Ovary (tissue), 7 donors: ENCODE measurements at regions not wholly inside any gene's neighbourhood (a gene's known extent, or its start where the extent isn't known, plus 50 kb on each side); places are given as distances from the start of the nearest gene placed in this dataset.

ENCODE experiments used
- DNase-seq, 5 donors: peaks; one replicate each; pipeline ENCODE4 v3.0.0-alpha.2; 2019 to 2020
- H3K27ac ChIP-seq, 2 donors: fragments of 200-600 bp; one replicate each; pipeline versions ENCODE4 v1.5.1 to v1.8.0; 2019 to 2022
- H3K27me3 ChIP-seq: fragments of 200-600 bp; one replicate; pipeline ENCODE4 v1.8.0; 2022
- H3K36me3 ChIP-seq: fragments of 200-600 bp; sonication (generic); one replicate; pipeline ENCODE4 v1.5.1; 2019
- H3K4me1 ChIP-seq: one replicate; pipeline ENCODE4 v1.8.1; 2013; ENCODE audit warnings: mild to moderate bottlenecking, moderate library complexity; ENCODE audit not compliant: insufficient read depth
- H3K4me3 ChIP-seq: fragments of 200-600 bp; sonication (generic); one replicate; pipeline ENCODE4 v1.5.1; 2017
- H3K9me3 ChIP-seq, 2 donors: fragments of 200-600 bp in 1 of 2; sonication (generic) in 1 of 2; one replicate each; pipeline versions ENCODE4 v1.5.1 to v1.8.1; 2013 to 2019; ENCODE audit warnings: mild to moderate bottlenecking in 1 of 2, moderate library complexity in 1 of 2
- EP300 ChIP-seq: sonication (generic); formaldehyde crosslinking; IDR thresholded peaks from one replicate; pipeline ENCODE4 v1.6.1; 2017; ENCODE audit warnings: antibody characterized with exemption
- POLR2A ChIP-seq: fragments of 450-650 bp; IDR thresholded peaks from one replicate; pipeline ENCODE4 v1.6.1; 2017; ENCODE audit warnings: antibody characterized with exemption, mild to moderate bottlenecking, moderate library complexity
- WGBS, 3 donors: extraction: QIAGEN DNeasy Blood & Tissue Kit in 1 of 3; methylation state at CpG; one replicate each; pipeline versions ENCODE4 v1.1.5 to v1.1.7; 2013 to 2017; 5-methylcytosine and 5-hydroxymethylcytosine counted together
- intact Hi-C, 4 donors: fragments of 100-400 bp; cut with DNase I; formaldehyde crosslinking; loops; one replicate each; pipeline versions ENCODE4 v1.11.0 to v1.15.1; 2022 to 2023
- TF ChIP-seq, protein P1 (sequence below), 3 donors: fragments of 450-650 bp in 2 of 3; fragments of 200-600 bp in 1 of 3; IDR thresholded peaks; one replicate each; pipeline versions ENCODE4 v1.5.1 to v1.8.0; 2016 to 2022; ENCODE audit warnings: antibody characterized with exemption in 3 of 3, mild to moderate bottlenecking in 1 of 3
- donor health status: DM: no; HTN: no; CAD: no; lungs with moderate emphysema.
- donor health status: DM: no; HTN: no; CAD: no.
- donor health status: Bipolar disorder and iron deficiency.
- donor health status: DM: no; HTN: no; CAD: no.
- donor health status: DM: yes; HTN: yes; CAD: no.

DNA sequence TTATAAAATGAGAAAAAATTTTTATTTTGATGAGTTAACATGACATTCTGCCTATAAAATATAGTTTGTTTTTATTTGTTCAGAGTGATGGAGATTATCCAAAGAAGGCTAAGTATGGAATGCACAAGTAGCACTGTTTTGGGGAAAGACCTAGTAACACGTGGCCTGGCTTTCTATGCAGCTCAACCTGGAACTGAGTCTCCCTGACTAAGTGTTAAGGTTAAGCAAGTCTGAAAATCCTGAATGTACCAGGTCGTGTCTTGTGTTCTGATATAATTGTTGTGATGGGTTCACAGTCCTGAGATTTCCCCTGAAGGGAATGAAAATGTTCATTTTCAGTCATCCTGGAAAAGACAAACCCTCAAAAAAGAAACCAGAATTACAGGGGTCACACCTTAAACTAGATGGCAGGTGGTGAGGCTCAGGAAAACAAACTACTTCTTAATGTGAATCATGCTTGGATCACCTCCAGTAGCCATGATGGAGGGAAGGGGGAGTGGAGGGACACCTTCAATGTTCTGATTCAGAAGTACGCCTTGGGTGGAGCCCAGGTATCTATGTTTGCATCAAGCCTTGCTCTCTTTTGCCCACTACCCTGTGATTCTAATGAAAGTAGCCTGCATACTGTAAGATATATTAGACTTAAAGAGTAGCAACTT is 236.8 kb downstream of the ALX1 start:
- intact Hi-C loops, result no loop called here
- H3K9me3 ChIP-seq, result no peaks in the 10 kb centered on the region
- no peak for DNase-seq
- WGBS, 3 donors, result 52 to 60% (median 56%) methylated on average over 3 of the region's 3 CpGs
- H3K4me1 ChIP-seq, result no peaks in the 10 kb centered on the region
- H3K27me3 ChIP-seq, result no peaks in the 10 kb centered on the region
- no peaks in the 10 kb centered on the region for H3K36me3 ChIP-seq
- no peak overlapping the region for H3K4me3 ChIP-seq
- TF ChIP-seq POLR2A, result no peak
- TF ChIP-seq, protein P1, sequence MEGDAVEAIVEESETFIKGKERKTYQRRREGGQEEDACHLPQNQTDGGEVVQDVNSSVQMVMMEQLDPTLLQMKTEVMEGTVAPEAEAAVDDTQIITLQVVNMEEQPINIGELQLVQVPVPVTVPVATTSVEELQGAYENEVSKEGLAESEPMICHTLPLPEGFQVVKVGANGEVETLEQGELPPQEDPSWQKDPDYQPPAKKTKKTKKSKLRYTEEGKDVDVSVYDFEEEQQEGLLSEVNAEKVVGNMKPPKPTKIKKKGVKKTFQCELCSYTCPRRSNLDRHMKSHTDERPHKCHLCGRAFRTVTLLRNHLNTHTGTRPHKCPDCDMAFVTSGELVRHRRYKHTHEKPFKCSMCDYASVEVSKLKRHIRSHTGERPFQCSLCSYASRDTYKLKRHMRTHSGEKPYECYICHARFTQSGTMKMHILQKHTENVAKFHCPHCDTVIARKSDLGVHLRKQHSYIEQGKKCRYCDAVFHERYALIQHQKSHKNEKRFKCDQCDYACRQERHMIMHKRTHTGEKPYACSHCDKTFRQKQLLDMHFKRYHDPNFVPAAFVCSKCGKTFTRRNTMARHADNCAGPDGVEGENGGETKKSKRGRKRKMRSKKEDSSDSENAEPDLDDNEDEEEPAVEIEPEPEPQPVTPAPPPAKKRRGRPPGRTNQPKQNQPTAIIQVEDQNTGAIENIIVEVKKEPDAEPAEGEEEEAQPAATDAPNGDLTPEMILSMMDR (IDR thresholded peaks at IDR 0.05), result no peak
- TF ChIP-seq EP300, result no peak
- no peak overlapping the region for H3K27ac ChIP-seq

DNA sequence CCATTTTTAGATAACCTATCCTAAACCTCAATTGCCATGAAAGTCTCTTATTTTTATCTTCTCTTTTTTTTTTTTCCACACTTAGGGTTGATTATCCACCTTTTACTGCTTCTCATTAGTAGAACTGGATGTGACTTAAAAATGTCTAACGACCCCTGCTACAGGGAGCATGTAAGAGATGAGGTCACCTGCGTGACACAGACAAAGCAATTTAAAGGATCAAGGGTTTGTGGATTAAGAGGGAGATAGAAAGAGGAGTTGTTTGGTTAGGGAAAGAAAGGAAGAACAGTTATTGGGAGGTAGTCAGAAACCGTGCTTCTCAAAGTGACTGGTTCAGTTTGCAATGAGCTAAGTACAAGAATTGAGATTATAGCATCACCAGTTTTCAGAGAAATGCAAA is 239.1 kb downstream of the ALX1 start:
- WGBS, 3 donors, result 37 to 48% (median 47%) methylated on average over 3 of the region's 3 CpGs
- DNase-seq, result no peak
- H3K9me3 ChIP-seq, result no peaks in the 10 kb centered on the region

DNA sequence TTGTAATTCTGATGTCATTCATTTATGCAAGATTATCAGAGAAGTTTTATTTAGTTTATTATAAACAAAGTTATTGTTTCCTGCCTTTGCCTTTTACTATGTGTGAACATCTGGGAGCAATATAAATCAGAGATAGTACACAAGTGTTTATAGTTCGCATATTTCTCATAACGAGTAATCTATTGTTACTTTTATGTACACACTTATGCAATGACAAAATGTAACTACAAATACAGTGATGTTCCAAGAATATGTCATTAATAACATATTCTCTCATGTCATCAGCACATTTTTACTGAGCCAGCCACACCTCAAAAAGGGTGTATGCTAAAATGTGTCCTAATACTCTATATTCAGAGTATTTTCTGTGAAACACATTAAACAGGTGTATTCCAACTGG is 243.2 kb downstream of the ALX1 start:
- 32 to 47% (median 33%) methylated on average over 2 of the region's 2 CpGs for WGBS, 3 donors
- no peaks in the 10 kb centered on the region for H3K27me3 ChIP-seq

More for the DNA sequence above, 239.1 kb downstream of the ALX1 start:
- H3K27ac ChIP-seq, result no peak overlapping the region
- H3K36me3 ChIP-seq, result no peaks in the 10 kb centered on the region
- H3K4me1 ChIP-seq, result no peaks in the 10 kb centered on the region
- intact Hi-C loops, result no loop called here
- H3K4me3 ChIP-seq, result no peak overlapping the region
- H3K27me3 ChIP-seq, result no peaks in the 10 kb centered on the region
- TF ChIP-seq POLR2A, result no peak
- TF ChIP-seq EP300, result no peak

DNA sequence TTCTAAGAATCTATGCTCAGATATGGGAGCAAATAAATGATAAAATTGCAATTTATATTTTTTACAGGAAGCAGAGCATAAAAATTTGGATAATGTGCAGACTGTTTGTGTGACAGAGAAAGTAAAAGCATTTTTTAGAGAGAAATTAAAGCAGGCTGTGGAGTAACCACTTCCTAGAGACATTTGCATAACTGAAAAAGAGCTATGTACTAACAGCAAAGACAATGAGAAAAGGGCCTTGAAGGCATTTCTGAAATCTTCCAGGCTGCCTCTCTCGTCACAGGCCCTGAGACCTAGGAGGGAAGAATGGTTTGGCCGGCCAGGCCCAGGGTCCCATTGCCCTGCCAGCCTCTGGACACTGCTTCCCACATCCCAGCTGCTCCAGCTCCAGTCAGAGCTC is 247.2 kb downstream of the ALX1 start:
- DNase-seq, result no peak
- Histone ChIP-seq H3K4me1 (no peaks in the 10 kb centered on the region), H3K27ac (no peak overlapping the region), H3K9me3 (no peaks in the 10 kb centered on the region), H3K4me3 (no peak overlapping the region), H3K27me3 (no peaks in the 10 kb centered on the region), H3K36me3 (no peaks in the 10 kb centered on the region)
- intact Hi-C loops, result no loop called here
- TF ChIP-seq POLR2A (no peak), EP300 (no peak)
- TF ChIP-seq, protein P1 (IDR thresholded peaks at IDR 0.05), result no peak
- 61 to 70% (median 65%) methylated on average over 2 of the region's 2 CpGs for WGBS, 3 donors

More for the DNA sequence above, 243.2 kb downstream of the ALX1 start:
- Histone ChIP-seq H3K4me3 (no peak overlapping the region), H3K9me3 (no peaks in the 10 kb centered on the region), H3K36me3 (no peaks in the 10 kb centered on the region), H3K27ac (no peak overlapping the region), H3K4me1 (no peaks in the 10 kb centered on the region)
- intact Hi-C loops, result no loop called here
- DNase-seq, result no peak
- TF ChIP-seq POLR2A, result no peak
- TF ChIP-seq, protein P1 (IDR thresholded peaks at IDR 0.05), result no peak
- no peak for TF ChIP-seq EP300

DNA sequence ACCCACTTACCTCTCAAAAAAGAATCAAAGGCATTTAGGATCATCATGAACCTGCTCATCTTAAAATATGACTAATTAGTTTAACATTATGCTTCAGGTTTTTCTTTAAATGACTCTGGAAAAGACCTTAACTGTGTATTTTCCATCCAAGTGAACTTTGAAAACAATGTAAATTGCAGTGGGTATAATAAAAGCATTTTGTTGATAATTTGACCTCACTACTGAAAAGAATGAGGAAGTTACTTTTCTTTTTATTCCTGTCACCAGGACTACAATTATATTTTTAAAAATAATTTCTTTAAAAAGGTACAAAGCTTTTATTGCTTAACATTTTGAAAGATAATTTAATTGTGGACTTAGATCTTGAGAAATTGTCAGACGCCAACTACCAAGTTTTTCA is 249.9 kb downstream of the ALX1 start:
- H3K27ac ChIP-seq, result no peak overlapping the region
- H3K4me1 ChIP-seq, result no peaks in the 10 kb centered on the region
- H3K9me3 ChIP-seq, result no peaks in the 10 kb centered on the region
- intact Hi-C loops, result loop anchor here in 1 of 4 donors (5.0 kb wide), 1 partner anchor 1568 kb away; no protein-coding TSS in a partner anchor
- H3K27me3 ChIP-seq, result no peaks in the 10 kb centered on the region
- no peak for DNase-seq
- no peak overlapping the region for H3K4me3 ChIP-seq
- H3K36me3 ChIP-seq, result no peaks in the 10 kb centered on the region
- 80 to 86% (median 86%) methylated on average over 1 of the region's 1 CpG for WGBS, 3 donors
- TF ChIP-seq POLR2A, result no peak
- no peak for TF ChIP-seq EP300
- TF ChIP-seq, protein P1 (IDR thresholded peaks at IDR 0.05), result no peak
